ENCODE measurements at regions not wholly inside any gene's neighbourhood (a gene's known extent, or its start where the extent isn't known, plus 50 kb on each side); places are given as distances from the start of the nearest gene placed in this dataset.
"Not testable (repeated sequence)": the region's sequence is repeated elsewhere in the genome, so short reads cannot be mapped to it uniquely, and the experiment has no call there.

DNA sequence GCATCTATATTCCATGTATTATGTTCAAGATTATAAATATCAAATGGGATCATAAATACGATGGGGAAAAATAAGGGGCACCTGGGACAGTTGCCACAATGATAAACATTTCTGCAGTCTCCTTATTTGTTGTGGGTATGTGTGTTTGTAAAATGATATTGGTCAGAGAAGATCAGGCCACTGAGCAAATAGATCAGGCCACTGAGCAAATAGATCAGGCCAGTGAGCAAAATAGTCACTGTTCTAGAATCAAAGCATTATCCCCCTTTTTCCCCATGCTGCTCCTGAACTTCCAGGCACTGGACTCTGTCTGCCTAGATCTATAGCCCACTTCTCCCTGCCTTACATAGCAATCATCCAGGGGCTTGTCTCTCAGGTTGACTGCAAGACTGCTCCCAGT is 599.8 kb upstream of the USP24 start:
- in situ Hi-C loops (cut with HindIII; ENCODE audit: low pct_unique_long_range_greater_than_20kb, low sequenced_read_pairs), result no loop called here
- no peak for DNase-seq (ENCODE audit: low read depth)

GRCh38 chr1:55813618-55814017 is 598.5 kb upstream of the USP24 start:
- in situ Hi-C loops (cut with HindIII; ENCODE audit: low pct_unique_long_range_greater_than_20kb, low sequenced_read_pairs), result no loop called here
- no peak for DNase-seq (ENCODE audit: low read depth)

GRCh38 chr1:55812281-55812680 is 597.1 kb upstream of the USP24 start:
- in situ Hi-C loops (cut with HindIII; ENCODE audit: low pct_unique_long_range_greater_than_20kb, low sequenced_read_pairs), result no loop called here
- peak; percentile 54 for DNase-seq (ENCODE audit: low read depth)

- DNase-seq (ENCODE audit: low read depth), result no peak
- in situ Hi-C loops (cut with HindIII; ENCODE audit: low pct_unique_long_range_greater_than_20kb, low sequenced_read_pairs), result no loop called here
Measured at GRCh38 chr1:55808263-55808662, 593.1 kb upstream of the USP24 start.

DNA sequence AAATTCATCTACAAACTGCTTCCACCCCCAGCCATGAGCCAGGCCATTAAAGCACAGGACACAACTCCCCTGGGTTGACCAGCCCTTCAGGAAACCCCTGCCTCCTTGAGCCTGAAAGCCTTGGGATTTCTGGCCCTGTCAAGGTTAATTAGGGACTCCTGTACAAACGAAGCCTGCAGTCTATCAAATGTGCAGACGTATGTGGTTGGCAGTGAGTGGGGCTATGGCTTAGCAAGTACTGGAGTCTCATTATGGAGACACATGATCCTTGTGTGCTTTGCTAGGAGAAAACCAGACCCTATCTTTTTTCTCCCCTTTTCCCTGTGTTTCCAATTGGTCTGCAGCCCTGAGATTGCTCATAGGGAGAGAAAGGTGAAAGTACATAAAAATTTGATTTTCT is 588.3 kb upstream of the USP24 start:
- in situ Hi-C loops (cut with HindIII; ENCODE audit: low pct_unique_long_range_greater_than_20kb, low sequenced_read_pairs), result no loop called here
- no peak for DNase-seq (ENCODE audit: low read depth)

GRCh38 chr1:55801481-55801880 is 586.3 kb upstream of the USP24 start:
- in situ Hi-C loops (cut with HindIII; ENCODE audit: low pct_unique_long_range_greater_than_20kb, low sequenced_read_pairs), result no loop called here
- no peak for DNase-seq (ENCODE audit: low read depth)

- in situ Hi-C loops (cut with HindIII; ENCODE audit: low pct_unique_long_range_greater_than_20kb, low sequenced_read_pairs), result no loop called here
- no peak for DNase-seq (ENCODE audit: low read depth)
Measured at GRCh38 chr1:55800503-55800902, 585.3 kb upstream of the USP24 start.

GRCh38 chr1:55793856-55794255 is 578.7 kb upstream of the USP24 start:
- DNase-seq (ENCODE audit: low read depth), result no peak
- in situ Hi-C loops (cut with HindIII; ENCODE audit: low pct_unique_long_range_greater_than_20kb, low sequenced_read_pairs), result no loop called here

GRCh38 chr1:55792870-55793269 is 577.7 kb upstream of the USP24 start:
- in situ Hi-C loops (cut with HindIII; ENCODE audit: low pct_unique_long_range_greater_than_20kb, low sequenced_read_pairs), result no loop called here
- no peak for DNase-seq (ENCODE audit: low read depth)

GRCh38 chr1:55789466-55789865 is 574.3 kb upstream of the USP24 start:
- DNase-seq (ENCODE audit: low read depth), result no peak
- in situ Hi-C loops (cut with HindIII; ENCODE audit: low pct_unique_long_range_greater_than_20kb, low sequenced_read_pairs), result no loop called here

DNA sequence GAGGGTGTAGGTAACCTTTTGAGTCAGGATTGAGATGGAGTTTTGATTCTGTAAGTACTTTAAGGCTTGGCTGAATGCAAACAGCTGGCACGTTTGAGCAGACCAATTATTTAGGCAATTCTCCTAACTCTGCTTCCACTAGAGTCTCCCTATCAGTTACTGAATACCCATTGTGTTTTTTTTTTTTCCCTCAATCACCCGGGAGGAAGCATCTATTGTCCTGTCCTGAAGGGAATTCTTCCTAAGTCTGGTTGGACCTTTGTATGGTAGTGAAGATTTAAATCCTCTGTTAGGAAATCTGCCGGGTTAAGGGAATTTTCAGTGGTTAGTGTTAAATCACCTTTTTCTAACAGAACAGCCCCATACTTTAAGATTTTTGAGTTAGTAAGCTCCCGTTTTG is 571.2 kb upstream of the USP24 start:
- DNase-seq (ENCODE audit: low read depth), result no peak
- in situ Hi-C loops (cut with HindIII; ENCODE audit: low pct_unique_long_range_greater_than_20kb, low sequenced_read_pairs), result no loop called here

DNA sequence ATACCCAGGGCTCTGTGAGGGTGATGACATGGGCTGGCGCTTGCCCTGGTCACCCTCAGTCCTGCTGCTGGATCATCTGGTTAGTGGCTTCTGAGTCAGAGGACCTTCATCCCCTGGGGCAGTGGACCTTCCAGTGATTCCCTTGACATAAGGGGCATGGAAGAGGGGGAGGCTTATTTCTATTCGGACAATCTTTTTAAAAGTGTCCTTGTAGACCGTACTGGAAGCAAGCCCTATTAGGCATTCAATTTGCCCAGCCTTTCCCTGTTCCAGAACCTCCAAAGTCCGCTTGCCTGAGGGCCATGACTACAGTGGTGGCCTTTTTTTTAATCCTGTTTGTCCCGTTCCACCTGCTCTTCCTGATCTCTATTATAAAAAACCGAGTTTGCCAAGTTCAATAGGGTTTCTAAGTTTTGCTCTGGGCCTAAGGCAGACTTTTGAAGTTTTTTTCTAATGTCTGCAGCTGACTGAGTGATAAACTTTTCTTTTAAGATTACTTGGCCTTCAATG is 569.8 kb upstream of the USP24 start:
- in situ Hi-C loops (cut with HindIII; ENCODE audit: low pct_unique_long_range_greater_than_20kb, low sequenced_read_pairs); DNase-seq (ENCODE audit: low read depth): not testable (repeated sequence)

DNA sequence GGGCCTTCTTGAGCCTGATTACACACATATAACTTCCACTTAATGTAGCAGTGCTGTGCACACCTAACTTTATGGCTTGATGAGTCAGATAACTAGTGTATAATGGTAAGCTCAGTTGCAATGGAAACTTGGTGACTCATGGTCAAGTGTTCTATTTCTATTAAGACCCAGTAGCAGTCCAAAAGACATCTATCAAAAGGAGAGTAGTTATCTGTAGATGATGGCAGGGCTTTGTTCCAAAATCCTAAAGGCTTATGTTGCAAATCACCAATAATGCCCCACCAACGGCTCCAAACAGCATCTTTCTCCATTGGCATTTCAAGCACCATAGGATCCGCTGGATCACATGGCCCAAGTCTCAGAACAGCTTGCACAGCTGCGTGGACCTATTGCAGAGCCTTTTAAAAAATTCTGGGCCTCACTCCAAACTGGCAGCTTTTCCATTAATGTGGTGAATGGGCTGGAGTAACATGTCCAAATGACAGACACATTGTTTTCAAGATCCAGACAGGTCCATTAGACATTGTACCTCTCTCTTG is 566.8 kb upstream of the USP24 start:
- in situ Hi-C loops (cut with HindIII; ENCODE audit: low pct_unique_long_range_greater_than_20kb, low sequenced_read_pairs), result no loop called here
- peak; percentile 29 for DNase-seq (ENCODE audit: low read depth)

DNA sequence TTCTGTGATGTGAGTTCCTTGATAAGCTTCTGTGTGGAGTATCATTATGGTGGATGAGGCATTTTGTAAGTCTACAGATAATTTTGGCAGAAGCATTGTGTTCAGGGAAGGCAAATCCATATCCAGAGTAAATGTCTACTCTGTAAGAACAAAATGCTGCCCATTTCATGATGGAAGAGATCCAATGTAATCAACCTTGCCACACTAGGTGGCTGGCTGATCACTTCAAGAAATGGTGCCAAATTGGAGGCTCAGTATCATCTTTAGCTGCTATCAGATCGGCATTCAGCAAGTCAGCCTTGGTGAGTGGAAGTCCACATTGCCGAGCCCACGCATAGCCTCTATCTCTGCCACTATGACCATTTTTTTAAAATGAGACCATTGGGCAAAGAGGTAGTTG is 565.8 kb upstream of the USP24 start:
- in situ Hi-C loops (cut with HindIII; ENCODE audit: low pct_unique_long_range_greater_than_20kb, low sequenced_read_pairs), result no loop called here
- DNase-seq (ENCODE audit: low read depth), result no peak

DNA sequence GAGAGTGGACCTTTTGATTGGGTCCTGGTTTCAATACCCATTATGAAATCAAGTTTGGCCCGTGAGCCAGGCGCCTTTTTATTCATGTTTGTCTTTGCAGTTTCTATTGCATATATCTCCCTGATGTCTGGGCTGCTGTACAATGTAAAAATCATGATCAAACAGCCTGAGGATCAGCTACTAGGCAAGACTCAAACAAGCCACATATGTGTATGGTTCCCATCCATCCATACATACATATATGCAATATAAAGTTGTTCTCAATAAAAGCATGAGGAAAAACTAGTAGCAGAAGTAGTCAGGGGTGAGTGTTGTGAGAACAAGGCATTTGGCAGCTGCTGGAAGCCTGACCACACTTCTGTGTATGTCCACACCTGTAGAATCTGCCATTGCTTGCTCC is 562.4 kb upstream of the USP24 start:
- in situ Hi-C loops (cut with HindIII; ENCODE audit: low pct_unique_long_range_greater_than_20kb, low sequenced_read_pairs), result no loop called here

DNA sequence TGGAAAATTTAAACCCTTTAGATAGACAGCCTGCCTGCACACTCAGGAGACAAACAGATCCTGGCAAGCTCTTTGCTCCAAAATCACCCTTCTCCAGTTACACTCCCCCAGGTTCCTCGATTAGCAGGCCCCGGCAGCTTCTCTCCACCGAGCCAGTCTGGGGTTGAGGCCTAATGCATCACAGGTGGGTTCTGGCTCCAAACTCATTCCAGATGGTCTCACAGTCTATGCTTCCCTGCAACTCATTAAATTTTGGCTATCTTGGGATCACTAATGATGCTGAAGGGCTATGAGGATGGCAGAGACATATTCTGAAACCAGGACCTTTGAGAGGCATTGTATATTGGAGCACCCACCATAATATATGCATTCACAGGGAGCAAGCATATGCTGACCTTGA is 559.8 kb upstream of the USP24 start:
- no peak for DNase-seq (ENCODE audit: low read depth)
- in situ Hi-C loops (cut with HindIII; ENCODE audit: low pct_unique_long_range_greater_than_20kb, low sequenced_read_pairs), result no loop called here

More for the DNA sequence above, 562.4 kb upstream of the USP24 start:
- no peak for DNase-seq (ENCODE audit: low read depth)

DNA sequence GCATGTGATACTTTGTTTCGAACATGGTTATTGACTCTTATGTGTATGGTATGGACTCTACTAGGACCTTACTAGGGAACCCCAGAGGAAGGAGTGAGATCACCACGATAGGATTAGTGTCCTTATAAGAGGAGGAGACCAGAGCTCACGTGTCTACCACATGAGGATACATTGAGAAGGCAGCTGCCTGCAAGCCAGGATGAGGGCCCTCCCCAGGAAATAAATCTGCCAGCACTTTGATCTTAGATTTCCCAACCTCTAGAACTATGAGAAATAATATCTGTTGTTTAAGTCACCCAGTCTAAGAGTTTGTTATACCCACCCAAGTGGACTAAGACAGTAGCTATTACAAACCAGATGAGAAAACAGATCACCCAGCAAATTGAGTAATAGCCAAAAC is 559.3 kb upstream of the USP24 start:
- DNase-seq (ENCODE audit: low read depth), result no peak
- in situ Hi-C loops (cut with HindIII; ENCODE audit: low pct_unique_long_range_greater_than_20kb, low sequenced_read_pairs), result no loop called here

DNA sequence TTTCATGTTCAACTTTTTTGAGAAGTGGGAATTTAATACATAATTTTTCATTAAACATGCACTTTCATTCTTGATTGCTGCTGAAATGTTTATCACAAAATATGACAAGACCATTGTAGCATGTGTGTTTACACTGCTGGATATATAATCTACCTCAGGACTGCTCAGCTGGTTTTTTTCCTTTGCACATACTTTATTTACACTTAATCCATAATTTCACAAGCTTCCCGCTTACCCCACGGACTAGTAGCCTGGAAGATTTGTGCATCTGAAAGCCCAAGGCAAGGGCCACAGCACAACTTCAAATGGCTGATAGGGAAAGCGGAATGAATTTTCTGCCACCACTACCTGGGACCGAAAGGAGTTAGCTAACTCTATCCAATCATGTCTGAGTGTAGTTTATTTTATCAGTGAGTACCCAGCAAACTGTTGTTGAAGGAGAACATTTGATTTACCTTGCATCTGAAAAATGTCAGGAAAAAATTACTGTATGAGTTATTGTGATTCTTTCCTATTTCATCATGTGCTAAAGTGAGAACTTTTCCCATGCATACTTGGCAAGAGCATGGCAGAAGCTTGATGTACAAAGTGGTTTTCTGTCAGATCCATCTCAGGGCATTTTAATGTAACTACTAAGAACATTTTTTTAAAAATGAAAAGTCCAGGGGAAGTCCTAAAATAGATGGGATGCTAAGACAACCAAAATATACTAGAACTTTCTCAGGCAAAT is 558.2 kb upstream of the USP24 start:
- in situ Hi-C loops (cut with HindIII; ENCODE audit: low pct_unique_long_range_greater_than_20kb, low sequenced_read_pairs), result no loop called here
- no peak for DNase-seq (ENCODE audit: low read depth)

GRCh38 chr1:55768327-55768952 is 553.3 kb upstream of the USP24 start:
- DNase-seq (ENCODE audit: low read depth), result no peak
- in situ Hi-C loops (cut with HindIII; ENCODE audit: low pct_unique_long_range_greater_than_20kb, low sequenced_read_pairs), result no loop called here

DNA sequence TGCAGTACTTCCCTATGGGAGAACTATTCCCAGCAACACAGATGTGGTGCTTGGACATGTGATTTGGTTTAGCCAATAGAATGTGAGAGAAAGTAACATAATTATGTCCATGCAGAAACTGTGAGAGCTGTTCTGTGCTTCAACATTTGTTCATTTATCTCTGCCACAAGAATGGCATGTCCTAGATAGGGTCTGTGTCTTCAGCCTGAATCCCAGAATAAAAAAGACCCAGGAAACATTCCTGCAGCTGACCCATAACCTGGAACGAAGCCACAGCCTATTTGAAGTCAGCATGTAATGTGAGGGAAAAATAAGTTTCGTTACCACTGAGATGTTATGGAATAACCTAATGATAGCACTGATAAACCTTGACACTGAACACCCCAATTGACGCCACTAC is 552.0 kb upstream of the USP24 start:
- no peak for DNase-seq (ENCODE audit: low read depth)

More for the DNA sequence above, 552.0 kb upstream of the USP24 start:
- in situ Hi-C loops (cut with HindIII; ENCODE audit: low pct_unique_long_range_greater_than_20kb, low sequenced_read_pairs), result no loop called here
